ENCODE measurements at regions not wholly inside any gene's neighbourhood (a gene's known extent, or its start where the extent isn't known, plus 50 kb on each side); places are given as distances from the start of the nearest gene placed in this dataset.
"Not testable (repeated sequence)": the region's sequence is repeated elsewhere in the genome, so short reads cannot be mapped to it uniquely, and the experiment has no call there.

DNA sequence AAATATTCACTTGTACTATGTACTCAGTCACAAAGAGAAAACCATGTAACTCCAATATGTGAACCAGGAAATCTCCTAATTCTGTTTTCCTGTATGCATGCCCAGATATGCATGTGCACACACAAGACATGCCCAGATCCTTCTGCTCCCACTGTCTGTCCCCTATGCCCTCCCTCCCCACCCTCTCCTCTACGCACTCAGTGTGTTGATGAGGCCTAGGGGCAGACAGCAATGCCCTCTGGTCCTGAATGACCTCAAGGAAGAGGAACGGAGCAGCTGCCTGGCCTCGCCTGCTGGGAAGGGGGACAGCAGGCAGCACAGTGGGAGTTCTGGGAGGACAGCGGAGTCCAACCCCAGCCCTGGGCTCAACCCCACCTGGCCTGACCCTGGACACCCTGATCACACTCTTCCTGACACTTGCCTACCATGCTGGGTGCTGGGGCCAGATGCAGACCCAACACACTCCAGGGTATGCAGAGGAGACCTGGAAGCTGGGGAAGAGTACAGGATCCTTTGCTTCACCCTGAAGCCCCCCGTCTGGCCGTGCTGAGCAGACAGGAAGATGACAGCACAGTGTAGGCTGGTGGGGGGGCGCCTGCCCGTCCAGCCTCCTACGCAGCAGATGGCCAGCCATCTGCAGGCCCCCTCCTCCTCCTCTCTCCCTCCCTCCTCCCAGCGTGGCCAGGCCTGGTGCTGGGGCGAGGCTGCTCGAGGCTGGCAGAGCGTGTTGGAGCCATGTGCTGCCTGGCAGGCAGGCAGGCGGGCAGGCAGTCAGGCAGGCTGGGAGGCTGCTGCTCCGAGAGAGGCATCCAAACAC lies 106.6 kb upstream of the NCOR2 start:
- ChIA-PET POLR2A (no interaction called here), CTCF (no interaction called here)
- no peak for DNase-seq
- Mint-ChIP-seq H3K4me1 (peaks cover 13% of the 10 kb centered on the region), H3K27me3 (no peaks in the 10 kb centered on the region), H3K9me3 (no peaks in the 10 kb centered on the region), H3K4me3 (no peak overlapping the region), H3K27ac (no peak overlapping the region), H3K36me3 (ENCODE audit: low read depth) (no peaks in the 10 kb centered on the region)
- intact Hi-C loops (cut with micrococcal nuclease) = no loop called here
- no peak for ATAC-seq (ENCODE audit: low read depth)
- TF ChIP-seq, protein P1, sequence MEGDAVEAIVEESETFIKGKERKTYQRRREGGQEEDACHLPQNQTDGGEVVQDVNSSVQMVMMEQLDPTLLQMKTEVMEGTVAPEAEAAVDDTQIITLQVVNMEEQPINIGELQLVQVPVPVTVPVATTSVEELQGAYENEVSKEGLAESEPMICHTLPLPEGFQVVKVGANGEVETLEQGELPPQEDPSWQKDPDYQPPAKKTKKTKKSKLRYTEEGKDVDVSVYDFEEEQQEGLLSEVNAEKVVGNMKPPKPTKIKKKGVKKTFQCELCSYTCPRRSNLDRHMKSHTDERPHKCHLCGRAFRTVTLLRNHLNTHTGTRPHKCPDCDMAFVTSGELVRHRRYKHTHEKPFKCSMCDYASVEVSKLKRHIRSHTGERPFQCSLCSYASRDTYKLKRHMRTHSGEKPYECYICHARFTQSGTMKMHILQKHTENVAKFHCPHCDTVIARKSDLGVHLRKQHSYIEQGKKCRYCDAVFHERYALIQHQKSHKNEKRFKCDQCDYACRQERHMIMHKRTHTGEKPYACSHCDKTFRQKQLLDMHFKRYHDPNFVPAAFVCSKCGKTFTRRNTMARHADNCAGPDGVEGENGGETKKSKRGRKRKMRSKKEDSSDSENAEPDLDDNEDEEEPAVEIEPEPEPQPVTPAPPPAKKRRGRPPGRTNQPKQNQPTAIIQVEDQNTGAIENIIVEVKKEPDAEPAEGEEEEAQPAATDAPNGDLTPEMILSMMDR (IDR thresholded peaks at IDR 0.05) = no peak

DNA sequence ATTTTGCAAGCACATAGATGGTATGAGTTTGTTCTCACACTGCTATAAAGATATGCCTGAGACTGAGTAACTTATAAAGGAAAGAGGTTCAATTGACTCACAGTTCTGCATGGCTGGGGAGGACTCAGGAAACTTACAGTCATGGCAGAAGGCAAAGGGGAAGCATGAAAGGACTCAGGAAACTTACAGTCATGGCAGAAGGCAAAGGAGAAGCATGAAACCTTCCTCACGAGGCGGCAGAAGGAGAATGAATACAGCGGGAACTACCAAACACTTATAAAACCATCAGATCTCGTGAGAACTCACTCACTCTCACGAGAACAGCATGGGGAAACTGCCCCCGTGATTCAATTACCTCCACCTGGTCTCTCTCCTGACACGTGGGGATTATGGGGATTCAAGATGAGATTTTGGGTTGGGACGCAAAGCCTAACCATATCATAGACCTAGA lies 101.9 kb upstream of the NCOR2 start:
- H3K27me3 Mint-ChIP-seq; DNase-seq; CTCF ChIA-PET; H3K9me3 Mint-ChIP-seq; H3K36me3 Mint-ChIP-seq (ENCODE audit: low read depth); H3K4me3 Mint-ChIP-seq; H3K4me1 Mint-ChIP-seq; ATAC-seq (ENCODE audit: low read depth); POLR2A ChIA-PET; H3K27ac Mint-ChIP-seq; intact Hi-C loops (cut with micrococcal nuclease): not testable (repeated sequence)

DNA sequence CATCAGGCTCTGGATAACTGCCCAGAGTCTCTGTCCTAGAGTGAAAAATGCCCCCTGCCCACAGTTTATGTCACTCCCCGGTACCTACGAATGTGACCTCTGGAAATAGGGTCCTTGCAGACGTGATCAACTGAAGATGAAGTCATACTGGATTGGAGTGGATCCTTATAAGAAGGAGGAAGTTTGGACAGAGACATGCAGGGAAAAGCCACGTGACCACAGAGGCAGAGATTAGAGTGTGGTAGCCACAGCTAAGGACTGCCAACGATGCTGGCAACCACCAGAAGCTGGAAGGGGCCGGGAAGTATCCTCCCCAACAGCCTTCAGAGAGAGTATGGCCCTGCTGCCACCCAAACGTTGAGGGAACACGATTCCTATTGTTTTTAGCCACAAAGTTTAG lies 101.2 kb upstream of the NCOR2 start:
- H3K4me1 Mint-ChIP-seq = peaks cover 6% of the 10 kb centered on the region
- ATAC-seq (ENCODE audit: low read depth) (no peak), DNase-seq (no peak)
- no peaks in the 10 kb centered on the region for H3K9me3 Mint-ChIP-seq
- no peak overlapping the region for H3K27ac Mint-ChIP-seq
- H3K36me3 Mint-ChIP-seq (ENCODE audit: low read depth) = no peaks in the 10 kb centered on the region
- intact Hi-C loops (cut with micrococcal nuclease) = no loop called here
- H3K27me3 Mint-ChIP-seq = peaks cover 6% of the 10 kb centered on the region
- TF ChIP-seq, protein P1 (IDR thresholded peaks at IDR 0.05) = no peak
- POLR2A ChIA-PET = no interaction called here
- H3K4me3 Mint-ChIP-seq = no peak overlapping the region
- CTCF ChIA-PET = no interaction called here

DNA sequence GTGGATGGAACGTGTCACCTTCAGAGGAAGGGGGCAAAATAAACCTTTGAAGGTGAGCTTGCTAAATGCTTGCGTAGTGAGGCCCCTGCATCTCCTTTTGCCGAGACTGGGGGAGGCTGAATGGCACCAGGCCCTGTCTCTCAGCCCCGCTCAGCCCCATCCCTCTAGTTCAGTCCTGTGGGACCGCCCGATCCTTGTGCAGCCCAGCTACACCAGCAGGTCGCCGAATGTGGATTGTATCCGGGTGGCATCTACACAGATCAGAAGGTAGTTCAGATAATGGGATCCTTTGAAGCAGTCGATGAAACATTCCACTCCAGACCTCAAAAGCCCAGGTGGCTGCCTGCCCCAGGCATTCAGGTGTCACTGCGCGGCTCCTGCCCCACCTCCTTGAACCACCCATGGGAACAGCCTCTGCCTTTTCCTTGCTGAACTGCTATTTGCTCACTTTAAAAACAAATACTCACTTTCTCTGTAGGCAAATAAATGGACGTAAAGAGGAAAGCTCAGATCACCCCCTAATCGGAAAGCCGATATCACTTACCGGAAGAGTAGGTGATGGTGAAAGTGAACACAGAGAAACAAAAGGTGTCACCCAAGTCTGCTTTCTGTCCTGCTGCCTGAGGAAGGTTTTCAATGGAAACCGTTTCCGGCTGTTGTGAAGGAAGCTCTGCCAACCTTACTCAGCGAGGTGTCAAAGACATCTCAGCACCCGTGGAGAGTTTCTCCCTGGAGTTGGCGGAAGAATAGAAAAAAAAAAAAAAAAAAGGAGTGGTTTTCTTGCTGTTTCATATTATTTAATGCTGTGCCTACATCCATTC lies 100.3 kb upstream of the NCOR2 start:
- ChIA-PET CTCF (no interaction called here), POLR2A (no interaction called here)
- Mint-ChIP-seq H3K27me3 (peaks cover 6% of the 10 kb centered on the region), H3K9me3 (peaks cover 3% of the 10 kb centered on the region), H3K4me3 (no peak overlapping the region), H3K4me1 (peaks cover 6% of the 10 kb centered on the region), H3K27ac (no peak overlapping the region), H3K36me3 (ENCODE audit: low read depth) (no peaks in the 10 kb centered on the region)
- DNase-seq = no peak
- intact Hi-C loops (cut with micrococcal nuclease) = no loop called here
- TF ChIP-seq, protein P1 (IDR thresholded peaks at IDR 0.05) = no peak
- no peak for ATAC-seq (ENCODE audit: low read depth)

DNA sequence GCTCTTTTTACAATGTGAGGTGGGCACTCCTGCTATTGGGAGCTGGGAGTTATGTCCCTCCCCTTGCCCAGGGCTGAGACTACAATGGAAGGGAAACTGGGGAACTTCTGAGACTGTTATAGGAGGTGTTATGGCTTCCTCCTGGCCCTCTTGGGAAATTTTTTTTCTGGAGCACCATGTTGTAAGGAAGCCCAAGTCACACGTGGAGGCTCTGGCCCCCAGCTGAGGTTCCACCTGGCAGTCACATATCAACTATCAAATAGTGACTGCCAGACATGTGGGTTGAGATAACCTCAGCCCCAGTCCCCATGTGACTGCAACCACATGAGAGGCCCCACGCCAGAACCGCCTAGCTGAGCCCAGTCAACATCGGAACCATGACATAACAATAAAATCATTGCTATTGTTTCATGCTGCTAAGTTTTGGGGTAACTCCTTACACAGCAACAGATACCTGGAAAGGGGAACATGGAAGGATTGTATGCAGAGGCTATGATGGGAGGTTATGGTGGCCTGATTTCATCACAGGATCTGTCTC lies 99.4 kb upstream of the NCOR2 start:
- Mint-ChIP-seq H3K27me3 (peaks cover 6% of the 10 kb centered on the region), H3K4me1 (peaks cover 6% of the 10 kb centered on the region), H3K27ac (no peak overlapping the region), H3K36me3 (ENCODE audit: low read depth) (no peaks in the 10 kb centered on the region), H3K9me3 (peaks cover 4% of the 10 kb centered on the region), H3K4me3 (no peak overlapping the region)
- CTCF ChIA-PET = no interaction called here
- no peak for ATAC-seq (ENCODE audit: low read depth)
- intact Hi-C loops (cut with micrococcal nuclease) = no loop called here
- DNase-seq = no peak
- POLR2A ChIA-PET = no interaction called here
- TF ChIP-seq, protein P1 (IDR thresholded peaks at IDR 0.05) = no peak

Data from activated B cell treated with CpG ODN at 0.5 μM for 24 hours (primary cell).